ENCODE measurements at regions not wholly inside any gene's neighbourhood (a gene's known extent, or its start where the extent isn't known, plus 50 kb on each side); places are given as distances from the start of the nearest gene placed in this dataset.

DNA sequence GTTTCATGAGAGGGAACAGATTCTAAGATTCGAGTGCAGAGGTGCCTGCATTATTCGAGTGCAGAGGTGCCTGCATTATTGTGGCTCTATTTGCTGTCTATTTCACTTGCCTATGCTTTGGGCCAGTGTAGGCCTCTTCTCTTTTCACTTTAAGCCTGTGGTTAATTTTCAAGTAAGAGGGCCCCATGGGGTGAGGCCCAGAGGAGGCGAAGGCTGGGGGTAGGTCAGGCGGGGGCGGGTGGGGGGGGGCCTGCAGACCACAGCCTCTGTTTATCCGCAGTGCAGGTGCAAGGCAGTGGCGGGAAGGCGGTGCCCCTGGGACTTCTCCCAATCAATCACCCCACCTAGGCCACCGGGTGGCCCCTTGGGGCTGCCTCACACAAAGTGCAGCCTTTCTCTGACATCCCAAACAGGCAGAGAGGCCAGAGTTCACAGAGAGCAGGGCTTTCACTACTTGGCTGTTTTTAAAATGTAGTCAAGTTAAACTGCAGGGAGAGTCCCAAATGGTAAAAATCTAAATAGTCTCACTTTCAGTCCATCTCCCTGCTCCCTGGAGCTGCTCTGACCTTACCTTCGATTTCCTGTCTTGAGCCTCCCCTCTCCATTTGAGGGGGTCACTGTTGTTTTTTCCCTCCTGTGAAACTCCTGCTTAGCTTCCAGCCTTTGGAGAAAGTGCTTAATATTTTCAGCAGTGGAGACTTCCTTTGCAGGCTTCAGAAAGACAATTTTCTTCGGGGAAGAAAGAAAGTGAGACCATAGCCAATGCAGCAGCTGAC, 249.0 kb downstream of the DLEU7 start:
- Histone ChIP-seq H3K4me2 (ENCODE audit: low read length) (no peak overlapping the region), H3K4me3 (ENCODE audit: low read length) (no peak overlapping the region)

GRCh38 chr13:50595196-50595595, 248.3 kb downstream of the DLEU7 start:
- no peaks in the 10 kb centered on the region for H3K27me3 ChIP-seq (ENCODE audit: insufficient read depth, low read length, poor library complexity)
- no peak overlapping the region for H3K4me3 ChIP-seq (ENCODE audit: low read length)
- no peak overlapping the region for H4K5ac ChIP-seq (ENCODE audit: low read length)
- H4K8ac ChIP-seq (ENCODE audit: low read depth, low read length), result no peak overlapping the region
- H2BK5ac ChIP-seq (ENCODE audit: low read length), result no peak overlapping the region
- H2BK15ac ChIP-seq (replicated peaks; ENCODE audit: low read depth), result no peak overlapping the region
- H3K4ac ChIP-seq (ENCODE audit: low read depth, low read length), result no peak overlapping the region
- no peaks in the 10 kb centered on the region for H3K79me1 ChIP-seq (ENCODE audit: low read length)
- peaks cover 6% of the 10 kb centered on the region for H3K4me1 ChIP-seq (ENCODE audit: control insufficient read depth, low read depth, low read length)
- no peak overlapping the region for H3K56ac ChIP-seq (ENCODE audit: low read length)
- H3K9ac ChIP-seq (ENCODE audit: low read length), result no peak overlapping the region
- no peak overlapping the region for H3K23ac ChIP-seq (ENCODE audit: low read length)
- no CpG with 5 or more reads among the region's 3 CpGs for WGBS (ENCODE audit: extremely low coverage, insufficient coverage, low lambda C conversion rate)
- no peaks in the 10 kb centered on the region for H3K36me3 ChIP-seq (ENCODE audit: control insufficient read depth, insufficient read depth, low read length)
- H2AK5ac ChIP-seq (ENCODE audit: low read length), result no peak overlapping the region
- no peak for DNase-seq
- no peak overlapping the region for H3K4me2 ChIP-seq (ENCODE audit: low read length)
- no peak overlapping the region for H2BK120ac ChIP-seq (ENCODE audit: low read depth, low read length)
- H3K79me2 ChIP-seq (ENCODE audit: control insufficient read depth, insufficient read depth, low read length), result no peaks in the 10 kb centered on the region
- no peak overlapping the region for H3K27ac ChIP-seq (ENCODE audit: low read depth, low read length)
- no peak overlapping the region for H3K18ac ChIP-seq (ENCODE audit: low read length)

More for the DNA sequence above, 249.0 kb downstream of the DLEU7 start:
- no peak overlapping the region for H3K4ac ChIP-seq (ENCODE audit: low read depth, low read length)
- peaks cover 6% of the 10 kb centered on the region for H3K4me1 ChIP-seq (ENCODE audit: control insufficient read depth, low read depth, low read length)
- H4K5ac ChIP-seq (ENCODE audit: low read length), result no peak overlapping the region
- no peak overlapping the region for H3K23ac ChIP-seq (ENCODE audit: low read length)
- no peaks in the 10 kb centered on the region for H3K79me1 ChIP-seq (ENCODE audit: low read length)
- H3K56ac ChIP-seq (ENCODE audit: low read length), result no peak overlapping the region
- no peak overlapping the region for H2BK5ac ChIP-seq (ENCODE audit: low read length)
- H3K27ac ChIP-seq (ENCODE audit: low read depth, low read length), result no peak overlapping the region
- H4K8ac ChIP-seq (ENCODE audit: low read depth, low read length), result no peak overlapping the region
- H3K18ac ChIP-seq (ENCODE audit: low read length), result no peak overlapping the region
- H3K79me2 ChIP-seq (ENCODE audit: control insufficient read depth, insufficient read depth, low read length), result no peaks in the 10 kb centered on the region
- H3K27me3 ChIP-seq (ENCODE audit: insufficient read depth, low read length, poor library complexity), result no peaks in the 10 kb centered on the region
- no CpG with 5 or more reads among the region's 11 CpGs for WGBS (ENCODE audit: extremely low coverage, insufficient coverage, low lambda C conversion rate)
- DNase-seq, result no peak
- H3K36me3 ChIP-seq (ENCODE audit: control insufficient read depth, insufficient read depth, low read length), result no peaks in the 10 kb centered on the region
- no peak overlapping the region for H2BK15ac ChIP-seq (replicated peaks; ENCODE audit: low read depth)
- H2AK5ac ChIP-seq (ENCODE audit: low read length), result no peak overlapping the region
- no peak overlapping the region for H2BK120ac ChIP-seq (ENCODE audit: low read depth, low read length)
- H3K9ac ChIP-seq (ENCODE audit: low read length), result no peak overlapping the region

- no peaks in the 10 kb centered on the region for H3K79me2 ChIP-seq (ENCODE audit: control insufficient read depth, insufficient read depth, low read length)
- H4K8ac ChIP-seq (ENCODE audit: low read depth, low read length), result no peak overlapping the region
- H2BK120ac ChIP-seq (ENCODE audit: low read depth, low read length), result no peak overlapping the region
- no peak overlapping the region for H3K18ac ChIP-seq (ENCODE audit: low read length)
- H3K23ac ChIP-seq (ENCODE audit: low read length), result no peak overlapping the region
- H4K5ac ChIP-seq (ENCODE audit: low read length), result no peak overlapping the region
- no peaks in the 10 kb centered on the region for H3K79me1 ChIP-seq (ENCODE audit: low read length)
- no peak overlapping the region for H3K4me3 ChIP-seq (ENCODE audit: low read length)
- no peak overlapping the region for H2AK5ac ChIP-seq (ENCODE audit: low read length)
- no peak overlapping the region for H3K56ac ChIP-seq (ENCODE audit: low read length)
- H3K4me2 ChIP-seq (ENCODE audit: low read length), result no peak overlapping the region
- no peak overlapping the region for H3K4ac ChIP-seq (ENCODE audit: low read depth, low read length)
- no peak for DNase-seq
- no peaks in the 10 kb centered on the region for H3K27me3 ChIP-seq (ENCODE audit: insufficient read depth, low read length, poor library complexity)
- WGBS (ENCODE audit: extremely low coverage, insufficient coverage, low lambda C conversion rate), result no CpG with 5 or more reads among the region's 1 CpG
- peaks cover 6% of the 10 kb centered on the region for H3K4me1 ChIP-seq (ENCODE audit: control insufficient read depth, low read depth, low read length)
- no peaks in the 10 kb centered on the region for H3K36me3 ChIP-seq (ENCODE audit: control insufficient read depth, insufficient read depth, low read length)
- H2BK15ac ChIP-seq (replicated peaks; ENCODE audit: low read depth), result no peak overlapping the region
- H3K9ac ChIP-seq (ENCODE audit: low read length), result no peak overlapping the region
- no peak overlapping the region for H2BK5ac ChIP-seq (ENCODE audit: low read length)
- H3K27ac ChIP-seq (ENCODE audit: low read depth, low read length), result no peak overlapping the region
Measured at GRCh38 chr13:50596156-50596555, 247.3 kb downstream of the DLEU7 start.

DNA sequence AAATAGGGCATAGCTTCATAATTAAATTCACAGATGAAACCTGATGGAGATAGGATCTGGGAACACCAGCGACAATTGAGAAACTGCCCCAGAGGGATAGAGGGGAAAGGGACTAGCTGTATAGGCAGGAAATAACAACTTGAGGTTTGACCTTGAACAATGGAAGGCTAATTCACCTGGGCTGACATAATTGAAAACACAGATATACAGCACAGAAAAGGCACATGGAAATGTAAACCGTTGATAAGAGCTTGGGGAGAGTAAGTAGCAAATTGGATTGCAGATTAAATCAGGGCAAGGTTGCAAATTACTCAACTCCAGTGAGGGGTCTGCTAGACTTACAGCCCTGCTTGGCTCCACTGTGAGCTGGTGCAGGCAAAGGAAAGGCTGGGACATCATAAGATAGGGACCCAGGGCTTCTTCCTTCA, 246.7 kb downstream of the DLEU7 start:
- WGBS (ENCODE audit: extremely low coverage, insufficient coverage, low lambda C conversion rate), result no CpG with 5 or more reads among the region's 2 CpGs

GRCh38 chr13:50598338-50598737, 245.2 kb downstream of the DLEU7 start:
- no peak overlapping the region for H3K23ac ChIP-seq (ENCODE audit: low read length)
- no peak overlapping the region for H2BK5ac ChIP-seq (ENCODE audit: low read length)
- H3K79me2 ChIP-seq (ENCODE audit: control insufficient read depth, insufficient read depth, low read length), result no peaks in the 10 kb centered on the region
- H3K4me3 ChIP-seq (ENCODE audit: low read length), result no peak overlapping the region
- no peak for DNase-seq
- no peaks in the 10 kb centered on the region for H3K79me1 ChIP-seq (ENCODE audit: low read length)
- no peak overlapping the region for H3K56ac ChIP-seq (ENCODE audit: low read length)
- no peak overlapping the region for H3K4me2 ChIP-seq (ENCODE audit: low read length)
- no peaks in the 10 kb centered on the region for H3K36me3 ChIP-seq (ENCODE audit: control insufficient read depth, insufficient read depth, low read length)
- no peak overlapping the region for H2BK120ac ChIP-seq (ENCODE audit: low read depth, low read length)
- H3K18ac ChIP-seq (ENCODE audit: low read length), result no peak overlapping the region
- no peak overlapping the region for H2BK15ac ChIP-seq (replicated peaks; ENCODE audit: low read depth)
- no peak overlapping the region for H3K27ac ChIP-seq (ENCODE audit: low read depth, low read length)
- no peak overlapping the region for H4K5ac ChIP-seq (ENCODE audit: low read length)
- no peak overlapping the region for H3K4ac ChIP-seq (ENCODE audit: low read depth, low read length)
- no peak overlapping the region for H2AK5ac ChIP-seq (ENCODE audit: low read length)
- WGBS (ENCODE audit: extremely low coverage, insufficient coverage, low lambda C conversion rate), result no CpG with 5 or more reads among the region's 3 CpGs
- H3K4me1 ChIP-seq (ENCODE audit: control insufficient read depth, low read depth, low read length), result peaks cover 6% of the 10 kb centered on the region
- no peak overlapping the region for H3K9ac ChIP-seq (ENCODE audit: low read length)
- H4K8ac ChIP-seq (ENCODE audit: low read depth, low read length), result no peak overlapping the region
- no peaks in the 10 kb centered on the region for H3K27me3 ChIP-seq (ENCODE audit: insufficient read depth, low read length, poor library complexity)

More for the DNA sequence above, 246.7 kb downstream of the DLEU7 start:
- no peaks in the 10 kb centered on the region for H3K27me3 ChIP-seq (ENCODE audit: insufficient read depth, low read length, poor library complexity)
- H3K79me2 ChIP-seq (ENCODE audit: control insufficient read depth, insufficient read depth, low read length), result no peaks in the 10 kb centered on the region
- H3K4me1 ChIP-seq (ENCODE audit: control insufficient read depth, low read depth, low read length), result peaks cover 6% of the 10 kb centered on the region
- H3K18ac ChIP-seq (ENCODE audit: low read length), result no peak overlapping the region
- no peak overlapping the region for H2BK15ac ChIP-seq (replicated peaks; ENCODE audit: low read depth)
- no peak overlapping the region for H4K8ac ChIP-seq (ENCODE audit: low read depth, low read length)
- no peak overlapping the region for H2BK5ac ChIP-seq (ENCODE audit: low read length)
- no peak overlapping the region for H4K5ac ChIP-seq (ENCODE audit: low read length)
- H2AK5ac ChIP-seq (ENCODE audit: low read length), result no peak overlapping the region
- H3K36me3 ChIP-seq (ENCODE audit: control insufficient read depth, insufficient read depth, low read length), result no peaks in the 10 kb centered on the region
- no peak overlapping the region for H3K4me3 ChIP-seq (ENCODE audit: low read length)
- peak; percentile 67 for DNase-seq
- H3K23ac ChIP-seq (ENCODE audit: low read length), result no peak overlapping the region
- no peak overlapping the region for H2BK120ac ChIP-seq (ENCODE audit: low read depth, low read length)
- no peak overlapping the region for H3K9ac ChIP-seq (ENCODE audit: low read length)
- H3K27ac ChIP-seq (ENCODE audit: low read depth, low read length), result no peak overlapping the region
- H3K56ac ChIP-seq (ENCODE audit: low read length), result no peak overlapping the region
- no peaks in the 10 kb centered on the region for H3K79me1 ChIP-seq (ENCODE audit: low read length)
- H3K4me2 ChIP-seq (ENCODE audit: low read length), result no peak overlapping the region
- H3K4ac ChIP-seq (ENCODE audit: low read depth, low read length), result no peak overlapping the region

GRCh38 chr13:50599046-50599445, 244.4 kb downstream of the DLEU7 start:
- H4K5ac ChIP-seq (ENCODE audit: low read length), result no peak overlapping the region
- no peaks in the 10 kb centered on the region for H3K79me1 ChIP-seq (ENCODE audit: low read length)
- peaks cover 6% of the 10 kb centered on the region for H3K4me1 ChIP-seq (ENCODE audit: control insufficient read depth, low read depth, low read length)
- H3K56ac ChIP-seq (ENCODE audit: low read length), result no peak overlapping the region
- no peak overlapping the region for H2BK5ac ChIP-seq (ENCODE audit: low read length)
- H2BK15ac ChIP-seq (replicated peaks; ENCODE audit: low read depth), result no peak overlapping the region
- H3K4me2 ChIP-seq (ENCODE audit: low read length), result no peak overlapping the region
- H3K4ac ChIP-seq (ENCODE audit: low read depth, low read length), result no peak overlapping the region
- no peaks in the 10 kb centered on the region for H3K79me2 ChIP-seq (ENCODE audit: control insufficient read depth, insufficient read depth, low read length)
- no peak overlapping the region for H3K18ac ChIP-seq (ENCODE audit: low read length)
- H3K9ac ChIP-seq (ENCODE audit: low read length), result no peak overlapping the region
- H3K23ac ChIP-seq (ENCODE audit: low read length), result no peak overlapping the region
- no CpG with 5 or more reads among the region's 5 CpGs for WGBS (ENCODE audit: extremely low coverage, insufficient coverage, low lambda C conversion rate)
- no peak for DNase-seq
- no peak overlapping the region for H4K8ac ChIP-seq (ENCODE audit: low read depth, low read length)
- H2BK120ac ChIP-seq (ENCODE audit: low read depth, low read length), result no peak overlapping the region
- no peak overlapping the region for H3K27ac ChIP-seq (ENCODE audit: low read depth, low read length)
- no peaks in the 10 kb centered on the region for H3K36me3 ChIP-seq (ENCODE audit: control insufficient read depth, insufficient read depth, low read length)
- no peak overlapping the region for H3K4me3 ChIP-seq (ENCODE audit: low read length)
- H3K27me3 ChIP-seq (ENCODE audit: insufficient read depth, low read length, poor library complexity), result no peaks in the 10 kb centered on the region
- no peak overlapping the region for H2AK5ac ChIP-seq (ENCODE audit: low read length)
